Calu3 (cell line): ENCODE measurements at regions not wholly inside any gene's neighbourhood (a gene's known extent, or its start where the extent isn't known, plus 50 kb on each side); places are given as distances from the start of the nearest gene placed in this dataset.

ENCODE experiments used
- BruUV-seq: library from RNA; stranded (reverse); fragments of 400-500 nt; replicated peaks from 2 replicates; lab custom pipeline; 2021; lab: Mats Ljungman, UMichigan
- CTCF ChIA-PET: fragments of 300-600 bp; sonication (Branson Sonifier 250); formaldehyde crosslinking; loops from one replicate; lab custom pipeline; 2022; ENCODE audit warnings: antibody characterized with exemption; lab: Charles Lee
- DNase-seq: peaks from one replicate; pipeline ENCODE4 v3.0.0; 2022
- H3K27ac Mint-ChIP-seq: one replicate; pipeline ENCODE4 v1.8.0; 2022; ENCODE audit warnings: mixed read lengths; ENCODE audit not compliant: unreplicated experiment
- H3K27me3 Mint-ChIP-seq: one replicate; pipeline ENCODE4 v1.8.0; 2022; ENCODE audit warnings: mixed read lengths; ENCODE audit not compliant: unreplicated experiment
- H3K36me3 Mint-ChIP-seq: one replicate; pipeline ENCODE4 v1.8.0; 2022; ENCODE audit warnings: mild to moderate bottlenecking, moderate library complexity, mixed read lengths; ENCODE audit not compliant: insufficient read depth, unreplicated experiment
- H3K4me1 Mint-ChIP-seq: one replicate; pipeline ENCODE4 v1.8.0; 2022; ENCODE audit warnings: mild to moderate bottlenecking, low read depth, mixed read lengths; ENCODE audit not compliant: unreplicated experiment
- H3K4me3 Mint-ChIP-seq: one replicate; pipeline ENCODE4 v1.8.0; 2022; ENCODE audit warnings: mild to moderate bottlenecking, low read depth, moderate library complexity, mixed read lengths; ENCODE audit not compliant: unreplicated experiment
- H3K9me3 Mint-ChIP-seq: one replicate; pipeline ENCODE4 v1.8.0; 2022; ENCODE audit warnings: low read depth, mixed read lengths; ENCODE audit not compliant: unreplicated experiment
- CTCF ChIP-seq: fragments of 200-600 bp; IDR thresholded peaks from one replicate; pipeline ENCODE4 v1.8.0; 2022; ENCODE audit warnings: antibody characterized with exemption; ENCODE audit not compliant: unreplicated experiment
- intact Hi-C: fragments of 100-400 bp; cut with micrococcal nuclease; formaldehyde crosslinking; loops from one replicate; pipeline ENCODE4 v1.10.0; 2022; ENCODE audit not compliant: unreplicated experiment

- no peak for DNase-seq
- TF ChIP-seq CTCF = no peak
- H3K36me3 Mint-ChIP-seq = no peaks in the 10 kb centered on the region
- no peak overlapping the region for H3K27ac Mint-ChIP-seq
- CTCF ChIA-PET = no interaction called here
- H3K4me1 Mint-ChIP-seq = no peaks in the 10 kb centered on the region
- H3K9me3 Mint-ChIP-seq = peaks cover 18% of the 10 kb centered on the region
- intact Hi-C loops = no loop called here
- H3K4me3 Mint-ChIP-seq = no peak overlapping the region
- no peaks in the 10 kb centered on the region for H3K27me3 Mint-ChIP-seq
- BruUV-seq = no TSS peak
Measured at GRCh38 chr18:4789506-4789905, 334.4 kb upstream of the DLGAP1 start.

- CTCF ChIA-PET = no interaction called here
Measured at GRCh38 chr18:4781873-4782272, 326.8 kb upstream of the DLGAP1 start.

GRCh38 chr18:4765401-4765800 lies 310.3 kb upstream of the DLGAP1 start:
- Mint-ChIP-seq H3K4me1 (no peaks in the 10 kb centered on the region), H3K27me3 (no peaks in the 10 kb centered on the region), H3K4me3 (no peak overlapping the region), H3K27ac (no peak overlapping the region), H3K36me3 (no peaks in the 10 kb centered on the region), H3K9me3 (peaks cover 9% of the 10 kb centered on the region)
- no TSS peak for BruUV-seq
- CTCF ChIA-PET = no interaction called here
- no peak for DNase-seq
- TF ChIP-seq CTCF = no peak
- intact Hi-C loops = no loop called here

More at GRCh38 chr18:4781873-4782272, 326.8 kb upstream of the DLGAP1 start:
- no peak for TF ChIP-seq CTCF
- no peak overlapping the region for H3K4me3 Mint-ChIP-seq
- no peak overlapping the region for H3K27ac Mint-ChIP-seq
- BruUV-seq = no TSS peak
- intact Hi-C loops = no loop called here
- no peaks in the 10 kb centered on the region for H3K9me3 Mint-ChIP-seq
- H3K4me1 Mint-ChIP-seq = no peaks in the 10 kb centered on the region
- H3K36me3 Mint-ChIP-seq = no peaks in the 10 kb centered on the region
- no peak for DNase-seq
- H3K27me3 Mint-ChIP-seq = no peaks in the 10 kb centered on the region

- CTCF ChIA-PET = no interaction called here
- no peak for DNase-seq
- Mint-ChIP-seq H3K36me3 (no peaks in the 10 kb centered on the region), H3K9me3 (peaks cover 2% of the 10 kb centered on the region), H3K27me3 (no peaks in the 10 kb centered on the region), H3K27ac (no peak overlapping the region), H3K4me3 (no peak overlapping the region), H3K4me1 (peaks cover 6% of the 10 kb centered on the region)
- TF ChIP-seq CTCF = no peak
- intact Hi-C loops = no loop called here
- no TSS peak for BruUV-seq
Measured at GRCh38 chr18:4762330-4762729, 307.2 kb upstream of the DLGAP1 start.

GRCh38 chr18:4758980-4759379 lies 303.9 kb upstream of the DLGAP1 start:
- Mint-ChIP-seq H3K4me1 (peaks cover 6% of the 10 kb centered on the region), H3K27ac (no peak overlapping the region)

More at GRCh38 chr18:4758980-4759379, 303.9 kb upstream of the DLGAP1 start:
- intact Hi-C loops = no loop called here
- no peaks in the 10 kb centered on the region for H3K9me3 Mint-ChIP-seq
- DNase-seq = no peak
- no peaks in the 10 kb centered on the region for H3K27me3 Mint-ChIP-seq
- H3K36me3 Mint-ChIP-seq = no peaks in the 10 kb centered on the region
- CTCF ChIA-PET = no interaction called here
- H3K4me3 Mint-ChIP-seq = no peak overlapping the region
- no peak for TF ChIP-seq CTCF
- BruUV-seq = no TSS peak
